ENCODE measurements at regions not wholly inside any gene's neighbourhood (a gene's known extent, or its start where the extent isn't known, plus 50 kb on each side); places are given as distances from the start of the nearest gene placed in this dataset.

- FAIRE-seq = no peak
- Histone ChIP-seq H3K4me1 (ENCODE audit: control insufficient read depth in 2 of 3, insufficient read depth in 2 of 3, low read depth in 1 of 3, low read length in 3 of 3) (peaks cover 0 to 2% (median 0%) of the 10 kb centered on the region in 3 donors), H3K9me3 (ENCODE audit: control insufficient read depth in 2 of 3, insufficient read depth in 1 of 3, low read length in 3 of 3) (no peaks in the 10 kb centered on the region), H3K36me3 (ENCODE audit: control insufficient read depth in 2 of 3, insufficient read depth in 3 of 3, low read length in 3 of 3) (no peaks in the 10 kb centered on the region), H3K27me3 (ENCODE audit: control insufficient read depth, insufficient read depth, low read length) (no peaks in the 10 kb centered on the region), H3K27ac (ENCODE audit: low read depth in 2 of 2, low read length in 2 of 2) (no peak overlapping the region), H3K4me3 (ENCODE audit: low read length in 3 of 3) (no peak overlapping the region), H3K9ac (ENCODE audit: low read length in 3 of 3) (no peak overlapping the region)
- intact Hi-C loops (cut with DNase I) = no loop called here
- TF ChIP-seq CTCF (IDR thresholded peaks at IDR 0.05; ENCODE audit: borderline replicate concordance, extremely low read depth, insufficient read depth) = no peak
- DNase-seq = peak in 2 of 5 donors; percentile 14 to 34
Measured at GRCh38 chr9:13570068-13570974, 290.8 kb upstream of the MPDZ start.

GRCh38 chr9:13569602-13570067 lies 290.1 kb upstream of the MPDZ start:
- no peaks in the 10 kb centered on the region for H3K9me3 ChIP-seq (ENCODE audit: control insufficient read depth in 2 of 3, insufficient read depth in 1 of 3, low read length in 3 of 3)
- no peak for DNase-seq
- H3K36me3 ChIP-seq (ENCODE audit: control insufficient read depth in 2 of 3, insufficient read depth in 3 of 3, low read length in 3 of 3) = no peaks in the 10 kb centered on the region
- H3K9ac ChIP-seq (ENCODE audit: low read length in 3 of 3) = no peak overlapping the region
- H3K4me1 ChIP-seq (ENCODE audit: control insufficient read depth in 2 of 3, insufficient read depth in 2 of 3, low read depth in 1 of 3, low read length in 3 of 3) = peaks cover 0 to 2% (median 0%) of the 10 kb centered on the region in 3 donors
- no peak for FAIRE-seq
- peak overlapping the region in 1 of 3 donors; percentile 57 for H3K4me3 ChIP-seq (ENCODE audit: low read length in 3 of 3)
- no peaks in the 10 kb centered on the region for H3K27me3 ChIP-seq (ENCODE audit: control insufficient read depth, insufficient read depth, low read length)
- TF ChIP-seq CTCF (IDR thresholded peaks at IDR 0.05; ENCODE audit: borderline replicate concordance, extremely low read depth, insufficient read depth) = no peak
- no peak overlapping the region for H3K27ac ChIP-seq (ENCODE audit: low read depth in 2 of 2, low read length in 2 of 2)
- intact Hi-C loops (cut with DNase I) = no loop called here

GRCh38 chr9:13568841-13569601 lies 289.5 kb upstream of the MPDZ start:
- Histone ChIP-seq H3K4me1 (ENCODE audit: control insufficient read depth in 2 of 3, insufficient read depth in 2 of 3, low read depth in 1 of 3, low read length in 3 of 3) (peaks cover 0 to 2% (median 0%) of the 10 kb centered on the region in 3 donors), H3K9ac (ENCODE audit: low read length in 3 of 3) (peak overlapping the region in 1 of 3 donors; percentile 49), H3K9me3 (ENCODE audit: control insufficient read depth in 2 of 3, insufficient read depth in 1 of 3, low read length in 3 of 3) (no peaks in the 10 kb centered on the region), H3K36me3 (ENCODE audit: control insufficient read depth in 2 of 3, insufficient read depth in 3 of 3, low read length in 3 of 3) (no peaks in the 10 kb centered on the region), H3K4me3 (ENCODE audit: low read length in 3 of 3) (peak overlapping the region; percentile 37 to 58 (median 57)), H3K27ac (ENCODE audit: low read depth in 2 of 2, low read length in 2 of 2) (peak overlapping the region in 1 of 2 donors; percentile 15), H3K27me3 (ENCODE audit: control insufficient read depth, insufficient read depth, low read length) (no peaks in the 10 kb centered on the region)
- TF ChIP-seq CTCF (IDR thresholded peaks at IDR 0.05; ENCODE audit: borderline replicate concordance, extremely low read depth, insufficient read depth) = no peak
- intact Hi-C loops (cut with DNase I) = no loop called here
- DNase-seq (peak in 1 of 5 donors; percentile 39), FAIRE-seq (no peak)

Measured in kidney (tissue), 13 donors.